Esophagus muscularis mucosa (tissue), 3 donors: ENCODE measurements at regions not wholly inside any gene's neighbourhood (a gene's known extent, or its start where the extent isn't known, plus 50 kb on each side); places are given as distances from the start of the nearest gene placed in this dataset.

Experiments
- CTCF ChIP-seq, 3 experiments: fragments of 200-600 bp in 2 of 3; fragments of 450-650 bp in 1 of 3; sonication (generic) in 2 of 3; IDR thresholded peaks; one replicate each; pipeline ENCODE4 v1.5.1; 2017 to 2019; ENCODE audit warnings: antibody characterized with exemption in 3 of 3, mild to moderate bottlenecking in 2 of 3, moderate library complexity in 1 of 3
- POLR2AphosphoS5 ChIP-seq, 2 donors: sonication (generic); formaldehyde crosslinking; IDR thresholded peaks; one replicate each; pipeline ENCODE4 v1.6.1; 2017; ENCODE audit warnings: antibody characterized with exemption in 2 of 2

DNA sequence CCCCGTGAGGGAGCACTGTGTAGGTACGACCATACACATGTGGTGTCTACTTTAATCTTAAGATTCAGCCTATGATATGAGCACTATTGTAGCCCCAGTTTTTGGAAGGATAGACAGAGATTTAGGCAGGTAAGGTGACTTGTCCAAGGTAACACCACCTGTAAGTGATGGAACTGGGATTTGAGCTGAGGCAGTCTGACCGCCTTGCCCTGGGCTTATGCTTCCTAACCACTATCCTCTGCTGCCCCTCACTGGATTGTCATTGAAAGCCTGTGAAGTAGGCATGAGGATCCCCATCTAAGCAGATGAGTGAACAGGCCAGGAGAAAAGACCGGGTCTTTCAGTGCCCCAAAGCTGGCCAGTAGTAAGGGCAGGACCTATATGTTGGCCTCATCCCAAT lies 343.8 kb downstream of the CYRIA start:
- TF ChIP-seq CTCF (IDR thresholded peaks at IDR 0.05), result no peak
- TF ChIP-seq POLR2AphosphoS5 (IDR thresholded peaks at IDR 0.05), result no peak
